K562 (cell line): ENCODE measurements at regions not wholly inside any gene's neighbourhood (a gene's known extent, or its start where the extent isn't known, plus 50 kb on each side); places are given as distances from the start of the nearest gene placed in this dataset. TPM values are rescaled to one million over a fixed set of nuclear protein-coding genes. Genes with fewer than 3 reads are reported as not detected.
A peak's percentile ranks its signal among the peaks of the same experiment; 100 is the strongest.
"Not testable (repeated sequence)": the region's sequence is repeated elsewhere in the genome, so short reads cannot be mapped to it uniquely, and the experiment has no call there.

Source experiments
- ATAC-seq: fragments of 200-7000 bp; cut with Tn5 transposase; 3 replicates; pipeline ENCODE4 v1.9.1; 2020; ENCODE audit warnings: moderate library complexity
- BruUV-seq: library from RNA; stranded (reverse); fragments of 400-500 nt; replicated peaks from 2 replicates; lab custom pipeline; 2021; lab: Mats Ljungman, UMichigan
- CTCF ChIA-PET: fragments of 300-600 bp; formaldehyde crosslinking; extraction: SDS; loops from one replicate; lab custom pipeline; 2021; ENCODE audit warnings: low intra/inter-chr PET ratio; lab: Yijun Ruan, JAX
- POLR2A ChIA-PET: fragments of 300-600, 350-650 bp; sonication (Branson Sonifier 250); formaldehyde crosslinking; extraction: SDS; loops from one replicate; lab custom pipeline; 2021; ENCODE audit warnings: antibody characterized with exemption, inconsistent platforms; lab: Yijun Ruan, JAX
- DNase-seq, 4 experiments: peaks; one replicate each; pipeline versions ENCODE4 v3.0.0 to v3.0.0-alpha.2; 2011 to 2018; ENCODE audit warnings: low spot score in 3 of 4, mixed read lengths in 3 of 4; ENCODE audit errors: extremely low read depth in 1 of 4
- FAIRE-seq: peaks from 2 replicates; lab custom pipeline; 2011; peaks lifted over from hg19 to GRCh38; lab: Jason Lieb, UNC
- H2AFZ ChIP-seq: 2 replicates; pipeline ENCODE4 v1.6.0; 2011; ENCODE audit warnings: low read depth, low read length, control low read depth, inconsistent platforms
- H3K27ac ChIP-seq: fragments of 200-600 bp; 3 replicates; pipeline ENCODE4 v1.8.0; 2011; ENCODE audit warnings: low read depth, mild to moderate bottlenecking, control low read depth, inconsistent platforms, low read length, moderate library complexity, mixed read lengths; ENCODE audit errors: extremely low read depth
- H3K27me3 ChIP-seq, 2 experiments: fragments of 300-600 bp in 1 of 2; 2 replicates in 1 of 2; 3 replicates in 1 of 2; pipeline versions ENCODE4 v1.6.0 to v1.8.0; 2011; ENCODE audit warnings: inconsistent platforms in 2 of 2, low read length in 2 of 2, mild to moderate bottlenecking in 1 of 2, mixed read lengths in 1 of 2, moderate library complexity in 1 of 2; ENCODE audit not compliant: control insufficient read depth in 2 of 2, insufficient read depth in 2 of 2
- H3K36me3 ChIP-seq: fragments of 300-600 bp; 3 replicates; pipeline ENCODE4 v1.8.0; 2011; ENCODE audit warnings: mild to moderate bottlenecking, low read length, inconsistent platforms; ENCODE audit not compliant: control insufficient read depth, insufficient read depth
- H3K4me1 ChIP-seq, 2 experiments: fragments of 200-600 bp in 1 of 2; replicated peaks in 1 of 2; 2 replicates in 1 of 2; 3 replicates in 1 of 2; pipeline versions ENCODE4 v1.5.1 to v1.8.0; 2011; ENCODE audit warnings: inconsistent platforms in 2 of 2, low read length in 2 of 2, mild to moderate bottlenecking in 1 of 2, mixed read lengths in 1 of 2, moderate library complexity in 1 of 2; ENCODE audit not compliant: control insufficient read depth in 2 of 2, insufficient read depth in 2 of 2
- H3K4me2 ChIP-seq: 2 replicates; pipeline ENCODE4 v1.6.1; 2011; ENCODE audit warnings: low read length, control low read depth, inconsistent platforms, mixed read lengths; ENCODE audit not compliant: insufficient read depth
- H3K4me3 ChIP-seq: fragments of 200-600 bp; sonication (generic), shearing (Covaris generic); 2 replicates; pipeline ENCODE4 v1.5.1; 2016; ENCODE audit warnings: control low read depth, inconsistent platforms
- H3K79me2 ChIP-seq: fragments of 200-600 bp; 3 replicates; pipeline ENCODE4 v1.8.0; 2011; ENCODE audit warnings: low read length, inconsistent platforms; ENCODE audit not compliant: control insufficient read depth, insufficient read depth
- H3K9ac ChIP-seq, 2 experiments: 2 replicates each; pipeline versions ENCODE4 v1.6.0 to v1.6.1; 2011; ENCODE audit warnings: low read depth in 2 of 2, low read length in 2 of 2, control low read depth in 1 of 2, inconsistent platforms in 1 of 2, mild to moderate bottlenecking in 1 of 2, mixed read lengths in 1 of 2; ENCODE audit not compliant: insufficient read depth in 1 of 2
- H3K9me1 ChIP-seq: one replicate; pipeline ENCODE4 v1.6.0; 2011; ENCODE audit warnings: inconsistent platforms, mild to moderate bottlenecking, low read length, moderate library complexity; ENCODE audit not compliant: control insufficient read depth, insufficient read depth
- H3K9me3 ChIP-seq: replicated peaks from 2 replicates; pipeline ENCODE4 v1.5.1; 2011; ENCODE audit warnings: low read depth, low read length, inconsistent platforms; ENCODE audit not compliant: control insufficient read depth, insufficient read depth
- H4K20me1 ChIP-seq: replicated peaks from 2 replicates; pipeline ENCODE4 v1.6.1; 2011; ENCODE audit warnings: low read length, inconsistent platforms, mixed read lengths; ENCODE audit not compliant: control insufficient read depth, insufficient read depth
- CEBPB ChIP-seq: fragments of 450-650 bp; IDR thresholded peaks from 2 replicates; pipeline ENCODE4 v1.6.1; 2016; ENCODE audit warnings: missing genetic modification characterization, missing compliant biosample characterization
- CEBPG ChIP-seq, 3 experiments: fragments of 200-800 bp in 1 of 3; sonication (Bioruptor generic) in 1 of 3; sonication (generic) in 1 of 3; formaldehyde crosslinking in 1 of 3; IDR thresholded peaks in 2 of 3; conservative IDR thresholded peaks in 1 of 3; 2 replicates each; pipeline versions ENCODE4 v1.6.1 to v1.8.0; 2016 to 2022; ENCODE audit warnings: missing compliant biosample characterization in 2 of 3, missing genetic modification characterization in 2 of 3, mild to moderate bottlenecking in 1 of 3, missing genetic modification reagents in 1 of 3
- SMARCC2 ChIP-seq: fragments of 450-650 bp; IDR thresholded peaks from 2 replicates; pipeline ENCODE4 v1.6.1; 2017; ENCODE audit warnings: antibody characterized with exemption, moderate library complexity, mild to moderate bottlenecking, low read depth
- WGBS: fragments of 100-300 bp; shearing (Covaris generic); methylation state at CpG from one replicate; pipeline ENCODE4 v1.1.6; 2016; ENCODE audit warnings: low coverage, mixed read lengths; ENCODE audit not compliant: insufficient coverage; ENCODE audit errors: missing lambda C conversion rate; 5-methylcytosine and 5-hydroxymethylcytosine counted together
- in situ Hi-C: fragments of 300-500 bp; cut with MboI; formaldehyde crosslinking; loops from 4 replicates; pipeline ENCODE4 v1.15.0; 2018; ENCODE audit warnings: inconsistent platforms, mixed read lengths
- intact Hi-C: fragments of 100-400 bp; cut with micrococcal nuclease; formaldehyde crosslinking; loops from 2 replicates; pipeline ENCODE4 v1.14.2; 2022
- small RNA-seq: library from RNA; depleted of rRNA; stranded (forward); fragments of <200 nt; gene quantifications from one replicate; pipeline ENCODE3, GENCODE V24; 2014

DNA sequence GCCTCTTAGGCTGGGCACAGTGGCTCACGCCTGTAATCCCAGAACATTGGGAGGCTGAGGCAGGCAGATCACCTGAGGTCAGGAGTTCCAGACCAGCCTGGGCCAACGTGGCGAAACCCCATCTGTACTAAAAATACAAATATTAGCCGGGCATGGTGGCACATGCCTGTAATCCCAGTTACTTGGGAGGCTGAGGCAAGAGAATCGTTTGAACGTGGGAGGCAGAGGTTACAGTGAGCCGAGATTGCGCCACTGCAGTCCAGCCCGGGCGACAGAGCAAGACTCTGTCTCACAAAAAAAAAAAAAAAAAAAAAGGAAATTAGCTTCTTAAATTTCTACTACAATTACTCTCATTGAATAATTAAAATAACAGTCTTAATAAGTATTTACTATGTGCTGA, 52.4 kb upstream of the JARID2 start:
- FAIRE-seq, H2AFZ ChIP-seq, BruUV-seq, H3K4me1 ChIP-seq, DNase-seq, H3K27ac ChIP-seq, H3K9ac ChIP-seq, intact Hi-C loops, H3K9me3 ChIP-seq, H4K20me1 ChIP-seq, H3K79me2 ChIP-seq: not testable (repeated sequence)
- WGBS, result 75% methylated on average over 8 of the region's 10 CpGs
- 0 out of 2 replicates have a peak, but pooled peaks have one; percentile 25 for TF ChIP-seq CEBPB
- TF ChIP-seq, all 486 proteins: peak for 1; not testable (repeated sequence) for 485
- H3K27me3 ChIP-seq, H3K4me2 ChIP-seq, H3K9me1 ChIP-seq, CTCF ChIA-PET, in situ Hi-C loops, POLR2A ChIA-PET, H3K36me3 ChIP-seq, H3K4me3 ChIP-seq, ATAC-seq: not testable (repeated sequence)

DNA sequence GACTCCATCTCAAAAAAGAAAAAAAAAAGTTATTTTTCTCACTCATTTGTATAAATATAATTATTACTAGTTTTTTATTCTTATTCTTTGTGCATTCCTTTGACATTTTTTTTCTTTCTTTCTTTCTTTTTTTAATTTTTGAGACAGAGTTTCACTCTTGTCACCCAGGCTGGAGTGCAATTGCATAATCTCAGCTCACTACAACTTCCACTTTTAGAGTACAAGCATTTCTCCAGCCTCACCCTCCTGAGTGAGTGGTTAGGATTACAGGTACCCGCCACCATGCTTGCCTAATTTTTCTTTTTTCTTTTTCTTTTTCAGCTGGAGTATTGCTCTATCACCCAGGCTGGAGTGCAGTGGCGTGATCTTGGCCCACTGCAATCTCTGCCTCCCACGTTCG, 51.4 kb upstream of the JARID2 start:
- Histone ChIP-seq H3K27me3 (no peaks in the 10 kb centered on the region), H3K4me1 (no peaks in the 10 kb centered on the region), H3K36me3 (no peaks in the 10 kb centered on the region), H4K20me1 (no peaks in the 10 kb centered on the region), H3K4me3 (no peak overlapping the region), H3K9me3 (no peaks in the 10 kb centered on the region), H3K9ac (no peak overlapping the region), H3K27ac (no peak overlapping the region), H2AFZ (no peak overlapping the region), H3K4me2 (no peak overlapping the region), H3K9me1 (no peaks in the 10 kb centered on the region), H3K79me2 (no peaks in the 10 kb centered on the region)
- intact Hi-C loops (no loop called here), in situ Hi-C loops (no loop called here)
- BruUV-seq, result no TSS peak
- 49% methylated on average over 3 of the region's 4 CpGs for WGBS
- ATAC-seq, result no peak
- no peak for TF ChIP-seq SMARCC2
- TF ChIP-seq CEBPB, result peak; percentile 65
- no peak for TF ChIP-seq CEBPG (CRISPR knock-in tag; IDR thresholded peaks at IDR 0.05)
- TF ChIP-seq CEBPG (tag; conservative IDR thresholded peaks at IDR 0.05 in 1 of 2, IDR thresholded peaks at IDR 0.05 in 1 of 2), result peak; percentile 37 to 67; a peak in 2 of 4 replicates
- ChIA-PET CTCF (no interaction called here), POLR2A (interaction anchor here (0.6 to 1.0 kb wide), 3 partner anchors 11 to 18 kb away, joined by 3 to 4 read pairs (median 3); no protein-coding TSS in a partner anchor)
- no peak for DNase-seq
- FAIRE-seq, result no peak

Small RNA genes lying in the stretch of these regions (small RNA-seq; reads per million reads assigned to genes)
- not detected for gene RN7SL332P
- not detected for gene RNU6-793P
